Parathyroid adenoma (tissue), 2 donors: ENCODE measurements at regions not wholly inside any gene's neighbourhood (a gene's known extent, or its start where the extent isn't known, plus 50 kb on each side); places are given as distances from the start of the nearest gene placed in this dataset.

ENCODE experiments used
- H2AFZ ChIP-seq: fragments of 300-600 bp; sonication (generic); one replicate; pipeline ENCODE4 v1.7.0; 2017; ENCODE audit warnings: antibody characterized with exemption, mild to moderate bottlenecking
- H3K27ac ChIP-seq: fragments of 300-600 bp; sonication (generic); one replicate; pipeline ENCODE4 v1.7.0; 2017
- H3K27me3 ChIP-seq: fragments of 300-600 bp; sonication (generic); one replicate; pipeline ENCODE4 v1.7.0; 2017; ENCODE audit warnings: low read length; ENCODE audit not compliant: control insufficient read depth, insufficient read depth
- H3K36me3 ChIP-seq: fragments of 300-600 bp; sonication (generic); one replicate; pipeline ENCODE4 v1.7.0; 2017; ENCODE audit warnings: low read length; ENCODE audit not compliant: control insufficient read depth, insufficient read depth
- H3K4me1 ChIP-seq: fragments of 300-600 bp; sonication (generic); one replicate; pipeline ENCODE4 v1.7.0; 2017; ENCODE audit warnings: control low read depth
- H3K4me2 ChIP-seq: fragments of 300-600 bp; sonication (generic); one replicate; pipeline ENCODE4 v1.7.0; 2017; ENCODE audit warnings: low read length
- H3K4me3 ChIP-seq: fragments of 300-600 bp; sonication (generic); one replicate; pipeline ENCODE4 v1.7.0; 2017; ENCODE audit warnings: low read depth, low read length
- H3K79me2 ChIP-seq: fragments of 300-600 bp; sonication (generic); one replicate; pipeline ENCODE4 v1.7.0; 2017; ENCODE audit warnings: control low read depth
- H3K9ac ChIP-seq: fragments of 300-600 bp; sonication (generic); one replicate; pipeline ENCODE4 v1.7.0; 2017; ENCODE audit warnings: mild to moderate bottlenecking
- H3K9me3 ChIP-seq: fragments of 300-600 bp; sonication (generic); one replicate; pipeline ENCODE4 v1.7.0; 2017; ENCODE audit warnings: low read length; ENCODE audit not compliant: control insufficient read depth
- CTCF ChIP-seq: fragments of 300-600 bp; sonication (generic); IDR thresholded peaks from one replicate; pipeline ENCODE4 v1.7.0; 2017; ENCODE audit warnings: antibody characterized with exemption, mild to moderate bottlenecking
- donor health status: primary hyperparathyroidism.

- Histone ChIP-seq H2AFZ (no peak overlapping the region), H3K27me3 (no peaks in the 10 kb centered on the region), H3K36me3 (no peaks in the 10 kb centered on the region), H3K4me3 (no peak overlapping the region), H3K9me3 (no peaks in the 10 kb centered on the region), H3K27ac (no peak overlapping the region), H3K79me2 (no peaks in the 10 kb centered on the region), H3K4me1 (peaks cover 2% of the 10 kb centered on the region), H3K4me2 (no peak overlapping the region), H3K9ac (no peak overlapping the region)
- TF ChIP-seq CTCF: no peak
Measured at GRCh38 chr4:104625706-104626105, 131.0 kb upstream of the CXXC4 start.

- H3K4me3 ChIP-seq: no peak overlapping the region
- no peaks in the 10 kb centered on the region for H3K79me2 ChIP-seq
- no peaks in the 10 kb centered on the region for H3K36me3 ChIP-seq
- no peak overlapping the region for H3K27ac ChIP-seq
- no peaks in the 10 kb centered on the region for H3K27me3 ChIP-seq
- H3K4me1 ChIP-seq: peaks cover 4% of the 10 kb centered on the region
- no peak overlapping the region for H2AFZ ChIP-seq
- no peak overlapping the region for H3K4me2 ChIP-seq
- no peaks in the 10 kb centered on the region for H3K9me3 ChIP-seq
- TF ChIP-seq CTCF: no peak
- H3K9ac ChIP-seq: no peak overlapping the region
Measured at GRCh38 chr4:104629601-104630000, 134.9 kb upstream of the CXXC4 start.

- Histone ChIP-seq H3K4me3 (no peak overlapping the region), H3K4me2 (no peak overlapping the region), H3K79me2 (no peaks in the 10 kb centered on the region), H3K36me3 (no peaks in the 10 kb centered on the region), H3K9me3 (no peaks in the 10 kb centered on the region), H3K4me1 (peaks cover 9% of the 10 kb centered on the region), H2AFZ (no peak overlapping the region), H3K27me3 (no peaks in the 10 kb centered on the region), H3K27ac (no peak overlapping the region), H3K9ac (no peak overlapping the region)
- TF ChIP-seq CTCF: no peak
Measured at GRCh38 chr4:104630272-104630671, 135.6 kb upstream of the CXXC4 start.

- Histone ChIP-seq H3K27ac (no peak overlapping the region), H3K4me1 (peaks cover 13% of the 10 kb centered on the region), H3K9me3 (no peaks in the 10 kb centered on the region), H3K79me2 (no peaks in the 10 kb centered on the region), H3K4me3 (no peak overlapping the region), H2AFZ (peak overlapping the region; percentile 38), H3K4me2 (no peak overlapping the region), H3K27me3 (no peaks in the 10 kb centered on the region), H3K36me3 (no peaks in the 10 kb centered on the region), H3K9ac (no peak overlapping the region)
- TF ChIP-seq CTCF: no peak
Measured at GRCh38 chr4:104631000-104631399, 136.3 kb upstream of the CXXC4 start.

- Histone ChIP-seq H2AFZ (no peak overlapping the region), H3K9me3 (no peaks in the 10 kb centered on the region), H3K27ac (no peak overlapping the region), H3K4me3 (no peak overlapping the region), H3K9ac (no peak overlapping the region), H3K4me1 (no peaks in the 10 kb centered on the region), H3K36me3 (no peaks in the 10 kb centered on the region), H3K27me3 (no peaks in the 10 kb centered on the region), H3K79me2 (no peaks in the 10 kb centered on the region), H3K4me2 (no peak overlapping the region)
- no peak for TF ChIP-seq CTCF
Measured at GRCh38 chr4:104641418-104641817, 146.7 kb upstream of the CXXC4 start.
